ENCODE measurements at regions not wholly inside any gene's neighbourhood (a gene's known extent, or its start where the extent isn't known, plus 50 kb on each side); places are given as distances from the start of the nearest gene placed in this dataset.

DNA sequence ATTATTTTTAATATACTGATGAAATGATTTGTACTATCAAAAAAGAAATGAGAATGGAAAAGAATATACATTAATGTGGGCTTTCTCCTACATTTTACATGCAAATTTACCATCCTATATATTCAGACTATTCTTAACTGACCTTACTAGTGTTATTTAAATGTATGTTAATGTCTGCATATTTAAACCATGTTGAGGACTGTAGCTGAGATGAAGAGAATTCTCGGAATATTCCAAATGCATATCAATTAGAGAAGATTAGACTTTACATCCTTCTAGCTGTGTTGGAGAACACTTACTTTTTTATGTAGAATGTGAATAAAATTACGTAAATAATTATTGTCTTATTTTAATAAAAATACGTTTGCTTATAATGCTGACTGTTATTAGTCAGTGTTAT, 990.1 kb upstream of the LRFN5 start:
- DNase-seq (ENCODE audit: extremely low read depth in 1 of 2, low read depth in 1 of 2), result no peak

GRCh38 chr14:40601063-40601462, 1005.6 kb upstream of the LRFN5 start:
- no peak for DNase-seq (ENCODE audit: extremely low read depth in 1 of 2, low read depth in 1 of 2)

GRCh38 chr14:40599725-40600124, 1007.0 kb upstream of the LRFN5 start:
- DNase-seq (ENCODE audit: extremely low read depth in 1 of 2, low read depth in 1 of 2), result no peak

- DNase-seq (ENCODE audit: extremely low read depth in 1 of 2, low read depth in 1 of 2), result no peak
These were observed 1025.4 kb upstream of the LRFN5 start for GRCh38 chr14:40581264-40581663.

GRCh38 chr14:40576880-40577478, 1029.7 kb upstream of the LRFN5 start:
- DNase-seq (ENCODE audit: extremely low read depth in 1 of 2, low read depth in 1 of 2), result no peak

DNA sequence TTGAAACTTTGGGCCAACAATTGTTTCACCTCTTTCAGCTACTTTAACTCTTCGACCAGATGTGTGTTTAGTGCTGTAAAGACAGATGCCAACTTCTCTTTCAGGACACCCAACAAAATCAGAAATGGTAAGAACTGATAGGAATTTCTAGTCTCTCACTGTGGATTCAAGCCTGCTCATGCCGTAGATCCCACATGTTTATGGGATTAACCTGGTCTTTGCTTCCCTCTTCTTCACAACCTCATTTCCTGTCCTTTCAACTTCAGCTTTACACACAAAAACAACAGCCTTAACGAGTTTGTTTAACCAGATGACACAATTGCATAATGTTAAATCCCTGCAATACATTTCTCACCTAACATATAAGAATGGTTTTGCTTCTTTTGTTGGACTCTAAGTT, 1031.9 kb upstream of the LRFN5 start:
- DNase-seq (ENCODE audit: extremely low read depth in 1 of 2, low read depth in 1 of 2), result no peak

DNA sequence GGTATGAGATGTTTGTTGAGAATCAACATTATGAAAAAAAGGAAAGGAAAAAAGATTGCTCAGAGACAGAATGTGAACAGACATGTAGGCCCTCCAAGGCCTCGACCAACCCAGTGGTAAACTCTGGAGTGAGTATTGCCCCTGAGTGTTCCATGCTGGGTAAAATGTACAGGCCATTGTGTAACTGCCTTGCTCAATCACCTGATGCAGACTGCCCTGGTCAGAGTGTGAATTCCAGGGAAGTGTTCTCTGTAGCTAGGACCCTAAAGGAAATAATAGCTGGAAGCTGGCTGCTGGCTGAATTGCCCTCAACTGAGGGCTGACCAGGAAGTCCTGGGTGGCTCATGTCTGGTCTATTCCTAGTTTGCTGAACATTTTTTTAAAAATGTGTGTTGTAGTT, 1081.4 kb upstream of the LRFN5 start:
- DNase-seq (ENCODE audit: extremely low read depth in 1 of 2, low read depth in 1 of 2), result no peak

DNA sequence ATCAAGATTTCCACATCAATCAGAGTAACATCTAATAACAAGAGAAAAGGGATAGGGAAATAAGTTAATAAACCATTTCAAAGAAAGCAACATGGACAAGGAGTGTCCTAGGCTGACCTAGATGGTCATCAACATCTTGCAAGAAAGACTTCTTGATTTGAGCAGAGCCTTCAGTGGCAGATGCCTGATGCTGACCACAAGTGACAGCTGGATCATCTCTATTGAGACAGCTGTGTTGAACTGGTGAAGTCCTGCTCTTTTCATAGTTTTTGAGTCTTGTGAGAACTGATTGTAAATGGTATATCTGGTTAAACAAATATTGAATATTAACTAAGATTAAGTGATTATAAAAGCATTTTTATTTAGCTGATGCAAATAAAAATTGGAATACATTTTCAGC, 1083.6 kb upstream of the LRFN5 start:
- no peak for DNase-seq (ENCODE audit: extremely low read depth in 1 of 2, low read depth in 1 of 2)

DNA sequence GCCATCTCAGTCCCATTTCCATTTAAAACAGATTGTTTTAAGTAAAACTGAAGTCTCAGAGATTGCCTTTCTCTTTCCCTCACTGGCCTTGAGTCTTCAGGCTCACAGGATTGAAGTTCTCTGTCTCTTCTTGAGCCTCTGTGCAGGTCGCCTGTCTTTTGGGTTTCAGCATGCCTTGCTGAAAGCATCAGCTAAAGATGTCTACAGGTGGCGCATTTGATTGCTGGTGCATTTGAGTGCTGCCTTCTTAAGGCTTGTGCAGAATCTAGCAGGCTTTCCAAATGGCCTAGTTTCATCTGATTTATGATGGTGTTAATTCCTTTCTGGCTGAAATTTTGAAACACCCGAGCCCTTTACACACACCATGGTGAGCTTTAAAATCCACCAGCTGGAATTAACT, 1062.2 kb upstream of the FBXO33 start:
- no peak for DNase-seq (ENCODE audit: extremely low read depth in 1 of 2, low read depth in 1 of 2)

DNA sequence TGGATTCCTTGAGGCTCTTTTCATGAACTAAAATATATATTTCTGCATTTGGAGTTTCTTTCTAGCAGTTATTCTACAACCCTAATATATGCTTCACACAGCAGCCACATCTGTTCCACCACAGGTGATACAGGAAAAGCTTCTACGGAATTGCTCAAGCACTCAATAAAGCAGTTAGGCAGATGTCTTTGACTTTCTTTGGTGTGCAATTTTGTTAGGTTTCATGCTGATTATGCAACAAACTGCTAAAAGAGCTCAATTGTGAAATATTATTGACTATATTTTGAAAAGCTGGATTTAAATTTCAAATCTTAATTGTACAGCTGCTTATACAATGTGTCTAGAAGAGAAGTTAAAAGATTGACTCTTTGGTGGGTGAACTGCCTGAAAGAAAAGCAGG, 1055.6 kb upstream of the FBXO33 start:
- no peak for DNase-seq (ENCODE audit: extremely low read depth in 1 of 2, low read depth in 1 of 2)

DNA sequence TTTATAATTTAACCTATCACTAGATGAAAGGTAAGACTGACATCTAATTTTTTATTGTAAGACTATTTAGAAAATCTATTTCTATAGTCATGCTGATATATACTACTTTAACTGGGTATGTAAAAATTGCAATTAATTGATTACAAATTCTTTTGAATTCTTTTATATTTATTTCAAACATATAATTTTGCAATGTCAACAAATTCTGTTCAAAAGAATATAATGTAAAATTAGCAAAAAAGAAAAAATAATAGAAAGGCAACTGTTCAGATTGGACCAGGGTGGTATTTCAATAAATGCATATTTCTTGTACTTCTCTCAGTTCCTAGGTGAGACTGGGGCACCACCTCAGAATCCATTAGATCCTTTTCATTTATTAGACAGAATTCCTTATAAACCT, 1053.5 kb upstream of the FBXO33 start:
- no peak for DNase-seq (ENCODE audit: extremely low read depth in 1 of 2, low read depth in 1 of 2)

DNA sequence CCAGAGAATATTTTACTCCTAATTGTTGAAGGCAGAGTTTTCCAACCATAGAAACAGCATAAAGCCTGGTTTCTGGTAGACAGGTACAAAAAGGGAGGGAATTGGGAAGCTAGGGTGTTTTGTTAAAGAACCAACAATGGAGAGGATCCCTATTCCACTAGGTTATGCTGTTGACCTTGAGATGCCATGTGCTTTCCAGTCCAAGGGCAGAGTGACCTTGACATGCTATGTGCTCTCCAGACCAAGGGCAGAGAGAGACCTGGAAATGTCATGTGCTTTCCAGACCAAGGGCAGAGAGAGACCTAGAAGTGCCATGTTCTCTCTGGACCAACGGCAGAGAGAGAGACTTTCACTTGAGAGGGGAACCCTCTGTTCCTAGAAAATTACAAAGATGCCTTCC, 1043.8 kb upstream of the FBXO33 start:
- DNase-seq (ENCODE audit: extremely low read depth in 1 of 2, low read depth in 1 of 2), result no peak

GRCh38 chr14:40467969-40468368, 1035.7 kb upstream of the FBXO33 start:
- DNase-seq (ENCODE audit: extremely low read depth in 1 of 2, low read depth in 1 of 2), result no peak

DNA sequence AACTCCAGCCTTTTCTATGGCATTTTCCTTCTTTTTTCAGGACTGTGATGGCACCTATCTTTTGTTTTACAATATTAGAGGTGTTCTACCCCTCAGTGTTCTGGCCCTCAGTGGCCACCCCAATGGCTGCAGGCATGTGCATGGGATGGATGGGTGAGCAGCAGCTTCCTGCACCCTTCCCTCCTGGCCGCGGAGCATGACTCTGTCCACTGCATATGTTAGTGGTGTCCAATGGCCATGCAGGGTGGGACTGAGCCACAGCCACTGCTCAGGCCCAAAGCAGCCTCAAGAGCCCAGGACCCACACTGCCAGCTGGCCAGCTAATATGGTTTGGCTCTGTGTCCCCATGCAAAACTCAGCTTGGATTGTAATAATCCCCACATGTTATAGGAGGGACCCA, 1032.3 kb upstream of the FBXO33 start:
- no peak for DNase-seq (ENCODE audit: extremely low read depth in 1 of 2, low read depth in 1 of 2)

DNA sequence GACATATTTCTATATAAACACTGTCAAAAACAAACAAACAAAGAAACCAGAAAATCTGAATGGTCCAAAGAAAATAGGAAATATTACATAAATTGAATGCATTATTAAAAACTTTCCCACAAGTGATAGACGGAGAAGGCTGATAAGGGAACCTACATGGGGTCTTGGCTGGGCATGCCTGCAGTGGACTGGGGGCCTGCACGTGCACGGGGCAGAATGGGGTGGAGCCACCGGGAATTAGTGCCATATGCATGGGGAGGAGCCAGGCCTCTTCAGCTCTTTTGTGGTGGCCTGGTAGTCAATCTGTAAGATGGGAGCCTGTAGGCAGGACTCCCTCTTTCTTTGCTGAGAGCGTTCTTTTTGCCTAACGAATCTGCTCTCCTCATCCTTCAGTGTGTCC, 1031.7 kb upstream of the FBXO33 start:
- DNase-seq (ENCODE audit: extremely low read depth in 1 of 2, low read depth in 1 of 2), result no peak

GRCh38 chr14:40452674-40453073, 1020.4 kb upstream of the FBXO33 start:
- no peak for DNase-seq (ENCODE audit: extremely low read depth in 1 of 2, low read depth in 1 of 2)

- no peak for DNase-seq (ENCODE audit: extremely low read depth in 1 of 2, low read depth in 1 of 2)
These were observed 1014.8 kb upstream of the FBXO33 start for GRCh38 chr14:40447017-40447416.

DNA sequence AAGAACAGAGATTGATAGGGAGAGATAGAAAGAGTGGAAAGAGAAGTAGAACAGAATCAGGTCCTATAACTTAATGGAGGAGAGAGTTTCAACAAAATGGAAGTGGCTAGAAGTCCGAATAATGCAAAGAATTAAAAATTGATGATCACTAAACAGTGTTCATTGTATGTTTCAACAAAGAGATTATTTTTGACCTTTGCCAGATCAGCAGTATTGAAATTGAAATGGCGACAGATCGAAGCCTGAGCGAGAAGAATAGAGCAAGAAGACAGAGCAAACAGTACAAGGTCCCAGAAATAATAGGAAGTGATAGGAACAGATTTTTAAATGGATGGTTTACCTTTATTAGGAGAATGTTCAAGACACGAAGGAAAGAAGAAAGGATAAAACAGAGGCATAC, 1012.8 kb upstream of the FBXO33 start:
- no peak for DNase-seq (ENCODE audit: extremely low read depth in 1 of 2, low read depth in 1 of 2)

- DNase-seq (ENCODE audit: extremely low read depth in 1 of 2, low read depth in 1 of 2), result no peak
These were observed 1004.3 kb upstream of the FBXO33 start for GRCh38 chr14:40436551-40436950.

DNA sequence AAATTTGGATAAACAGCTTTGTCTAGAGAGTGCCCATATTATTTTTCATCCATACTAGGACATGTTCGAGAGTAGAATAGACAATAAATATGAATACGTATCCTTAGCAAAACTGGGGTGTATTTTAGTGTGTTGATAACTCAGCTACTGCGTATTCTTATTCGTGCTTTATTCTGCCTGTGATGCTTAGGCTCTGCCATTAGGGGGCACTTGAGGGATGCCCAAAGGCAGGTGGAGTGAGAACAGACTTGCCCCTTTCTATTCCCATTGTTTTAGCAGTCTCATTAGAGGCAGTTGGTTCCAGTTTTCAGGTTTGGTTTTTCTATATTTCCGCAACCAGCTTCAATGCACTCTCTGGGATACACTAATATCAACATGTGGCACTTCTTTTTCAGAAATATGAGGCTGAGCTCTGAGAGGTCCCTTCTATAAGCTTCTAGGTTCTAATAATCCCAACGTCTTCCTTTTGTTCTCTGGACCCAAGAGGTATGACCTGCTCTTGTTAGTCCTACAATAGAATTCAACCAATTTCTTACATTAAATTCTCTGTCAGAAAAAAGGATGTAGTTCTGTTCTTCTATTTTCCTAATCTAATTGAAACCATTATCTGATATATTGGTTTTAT, 985.7 kb upstream of the FBXO33 start:
- DNase-seq (ENCODE audit: extremely low read depth in 1 of 2, low read depth in 1 of 2), result peak in 1 of 2 donors; percentile 0

GRCh38 chr14:40416565-40416964, 984.3 kb upstream of the FBXO33 start:
- no peak for DNase-seq (ENCODE audit: extremely low read depth in 1 of 2, low read depth in 1 of 2)

GRCh38 chr14:40414386-40414785, 982.2 kb upstream of the FBXO33 start:
- DNase-seq (ENCODE audit: extremely low read depth in 1 of 2, low read depth in 1 of 2), result no peak

GRCh38 chr14:40413136-40413535, 980.9 kb upstream of the FBXO33 start:
- DNase-seq (ENCODE audit: extremely low read depth in 1 of 2, low read depth in 1 of 2), result no peak
